Natural killer cell treated with Interleukin-12 subunit alpha and Interleukin-12 subunit beta and Interleukin-15 and Interleukin-18, amount 100 ng/mL, for 72 hours (primary cell): ENCODE measurements at regions not wholly inside any gene's neighbourhood (a gene's known extent, or its start where the extent isn't known, plus 50 kb on each side); places are given as distances from the start of the nearest gene placed in this dataset.
"Not testable (repeated sequence)": the region's sequence is repeated elsewhere in the genome, so short reads cannot be mapped to it uniquely, and the experiment has no call there.

ENCODE experiments used
- ATAC-seq, 2 donors: fragments of 150-1000 bp; cut with Tn5 transposase in 1 of 2; sonication (Bioruptor Pico), chemical (Tn5 transposase) in 1 of 2; 2 replicates each; pipeline ENCODE4 v1.10.0; 2021
- DNase-seq: peaks from one replicate; pipeline ENCODE4 v3.0.0; 2022; ENCODE audit warnings: low spot score
- H3K27ac Mint-ChIP-seq, 2 donors: 1 replicate in 1 of 2; 2 replicates in 1 of 2; pipeline ENCODE4 v1.8.0; 2022; ENCODE audit warnings: mixed read lengths in 2 of 2, mild to moderate bottlenecking in 1 of 2, moderate library complexity in 1 of 2
- H3K27me3 Mint-ChIP-seq, 2 donors: 1 replicate in 1 of 2; 2 replicates in 1 of 2; pipeline ENCODE4 v1.8.0; 2022; ENCODE audit warnings: mixed read lengths in 2 of 2
- H3K36me3 Mint-ChIP-seq: one replicate; pipeline ENCODE4 v1.8.0; 2022; ENCODE audit warnings: mixed read lengths
- H3K4me1 Mint-ChIP-seq, 2 donors: 1 replicate in 1 of 2; 2 replicates in 1 of 2; pipeline ENCODE4 v1.8.0; 2022; ENCODE audit warnings: low read depth in 2 of 2, mixed read lengths in 2 of 2, mild to moderate bottlenecking in 1 of 2
- H3K4me3 Mint-ChIP-seq: one replicate; pipeline ENCODE4 v1.8.0; 2022; ENCODE audit warnings: mixed read lengths
- H3K9me3 Mint-ChIP-seq: 2 replicates; pipeline ENCODE4 v1.8.0; 2022; ENCODE audit warnings: mixed read lengths

- no peaks in the 10 kb centered on the region for H3K36me3 Mint-ChIP-seq
- no peak overlapping the region for H3K4me3 Mint-ChIP-seq
- ATAC-seq: no peak
- peaks cover 0 to 6% of the 10 kb centered on the region in 2 donors for H3K27me3 Mint-ChIP-seq
- no peaks in the 10 kb centered on the region for H3K4me1 Mint-ChIP-seq
- no peak for DNase-seq
- H3K27ac Mint-ChIP-seq: no peak overlapping the region
- peaks cover 7% of the 10 kb centered on the region for H3K9me3 Mint-ChIP-seq
Observed at GRCh38 chr7:70887186-70887585, 244.8 kb upstream of the GALNT17 start.

- no peaks in the 10 kb centered on the region for H3K36me3 Mint-ChIP-seq
- DNase-seq (no peak), ATAC-seq (no peak)
- H3K4me3 Mint-ChIP-seq: no peak overlapping the region
- H3K27me3 Mint-ChIP-seq: peaks cover 0 to 2% of the 10 kb centered on the region in 2 donors
- no peaks in the 10 kb centered on the region for H3K4me1 Mint-ChIP-seq
- H3K27ac Mint-ChIP-seq: no peak overlapping the region
- peaks cover 3% of the 10 kb centered on the region for H3K9me3 Mint-ChIP-seq
Observed at GRCh38 chr7:70890147-70890969, 241.6 kb upstream of the GALNT17 start.

GRCh38 chr7:70893422-70893821 is 238.5 kb upstream of the GALNT17 start:
- Mint-ChIP-seq H3K36me3 (no peaks in the 10 kb centered on the region), H3K4me3 (no peak overlapping the region), H3K9me3 (no peaks in the 10 kb centered on the region), H3K4me1 (no peaks in the 10 kb centered on the region), H3K27ac (no peak overlapping the region), H3K27me3 (no peaks in the 10 kb centered on the region)
- DNase-seq (no peak), ATAC-seq (no peak)

- no peaks in the 10 kb centered on the region for H3K4me1 Mint-ChIP-seq
- no peak overlapping the region for H3K4me3 Mint-ChIP-seq
- H3K36me3 Mint-ChIP-seq: no peaks in the 10 kb centered on the region
- H3K27me3 Mint-ChIP-seq: no peaks in the 10 kb centered on the region
- ATAC-seq (no peak), DNase-seq (no peak)
- H3K9me3 Mint-ChIP-seq: no peaks in the 10 kb centered on the region
- H3K27ac Mint-ChIP-seq: no peak overlapping the region
Observed at GRCh38 chr7:70893971-70894715, 237.8 kb upstream of the GALNT17 start.

- H3K4me1 Mint-ChIP-seq: no peaks in the 10 kb centered on the region
- no peak overlapping the region for H3K27ac Mint-ChIP-seq
- ATAC-seq: no peak
- DNase-seq: no peak
- no peaks in the 10 kb centered on the region for H3K9me3 Mint-ChIP-seq
- no peaks in the 10 kb centered on the region for H3K27me3 Mint-ChIP-seq
- H3K36me3 Mint-ChIP-seq: no peaks in the 10 kb centered on the region
- H3K4me3 Mint-ChIP-seq: no peak overlapping the region
Observed at GRCh38 chr7:70894799-70895198, 237.1 kb upstream of the GALNT17 start.

GRCh38 chr7:70895337-70896200 is 236.4 kb upstream of the GALNT17 start:
- H3K27ac Mint-ChIP-seq, H3K4me1 Mint-ChIP-seq: not testable (repeated sequence)

GRCh38 chr7:70907259-70908247 is 224.4 kb upstream of the GALNT17 start:
- peaks cover 0 to 10% of the 10 kb centered on the region in 2 donors for H3K27me3 Mint-ChIP-seq
- H3K4me3 Mint-ChIP-seq: no peak overlapping the region
- H3K27ac Mint-ChIP-seq: no peak overlapping the region
- no peak for DNase-seq
- peaks cover 6% of the 10 kb centered on the region for H3K36me3 Mint-ChIP-seq
- no peaks in the 10 kb centered on the region for H3K4me1 Mint-ChIP-seq
- no peak for ATAC-seq
- peaks cover 13% of the 10 kb centered on the region for H3K9me3 Mint-ChIP-seq

More at GRCh38 chr7:70895337-70896200, 236.4 kb upstream of the GALNT17 start:
- H3K9me3 Mint-ChIP-seq, DNase-seq, ATAC-seq, H3K36me3 Mint-ChIP-seq, H3K27me3 Mint-ChIP-seq, H3K4me3 Mint-ChIP-seq: not testable (repeated sequence)

- H3K4me1 Mint-ChIP-seq: no peaks in the 10 kb centered on the region
- DNase-seq (no peak), ATAC-seq (no peak)
Observed at GRCh38 chr7:70913924-70914323, 218.0 kb upstream of the GALNT17 start.

GRCh38 chr7:70915067-70915466 is 216.9 kb upstream of the GALNT17 start:
- Mint-ChIP-seq H3K4me3 (no peak overlapping the region), H3K27me3 (no peaks in the 10 kb centered on the region), H3K27ac (no peak overlapping the region), H3K36me3 (no peaks in the 10 kb centered on the region), H3K4me1 (no peaks in the 10 kb centered on the region), H3K9me3 (no peaks in the 10 kb centered on the region)
- no peak for ATAC-seq
- DNase-seq: no peak

More at GRCh38 chr7:70913924-70914323, 218.0 kb upstream of the GALNT17 start:
- H3K36me3 Mint-ChIP-seq: no peaks in the 10 kb centered on the region
- H3K27me3 Mint-ChIP-seq: no peaks in the 10 kb centered on the region
- H3K4me3 Mint-ChIP-seq: no peak overlapping the region
- no peak overlapping the region for H3K27ac Mint-ChIP-seq
- no peaks in the 10 kb centered on the region for H3K9me3 Mint-ChIP-seq

GRCh38 chr7:70919481-70920073 is 212.4 kb upstream of the GALNT17 start:
- no peak for DNase-seq
- ATAC-seq: no peak
- Mint-ChIP-seq H3K27me3 (no peaks in the 10 kb centered on the region), H3K36me3 (no peaks in the 10 kb centered on the region), H3K4me3 (no peak overlapping the region), H3K9me3 (no peaks in the 10 kb centered on the region), H3K27ac (no peak overlapping the region), H3K4me1 (no peaks in the 10 kb centered on the region)

- ATAC-seq (no peak), DNase-seq (no peak)
- Mint-ChIP-seq H3K27ac (no peak overlapping the region), H3K36me3 (no peaks in the 10 kb centered on the region), H3K4me3 (no peak overlapping the region), H3K4me1 (no peaks in the 10 kb centered on the region), H3K27me3 (no peaks in the 10 kb centered on the region), H3K9me3 (no peaks in the 10 kb centered on the region)
Observed at GRCh38 chr7:70920876-70921275, 211.1 kb upstream of the GALNT17 start.

GRCh38 chr7:70923181-70923845 is 208.6 kb upstream of the GALNT17 start:
- Mint-ChIP-seq H3K9me3 (peaks cover 4% of the 10 kb centered on the region), H3K27me3 (no peaks in the 10 kb centered on the region), H3K36me3 (no peaks in the 10 kb centered on the region), H3K27ac (no peak overlapping the region), H3K4me1 (no peaks in the 10 kb centered on the region), H3K4me3 (no peak overlapping the region)
- DNase-seq (no peak), ATAC-seq (no peak)
